BE2C (cell line): ENCODE measurements at regions not wholly inside any gene's neighbourhood (a gene's known extent, or its start where the extent isn't known, plus 50 kb on each side); places are given as distances from the start of the nearest gene placed in this dataset.

Source experiments
- DNase-seq: peaks from one replicate; pipeline ENCODE4 v3.0.0-alpha.2; 2020
- H3K27me3 ChIP-seq: fragments of 250-450 bp; sonication (Bioruptor Pico); 2 replicates; pipeline ENCODE4 v1.5.1; 2020; ENCODE audit warnings: mild to moderate bottlenecking
- H3K36me3 ChIP-seq: fragments of 250-450 bp; sonication (Bioruptor Pico); 2 replicates; pipeline ENCODE4 v1.5.1; 2020; ENCODE audit warnings: mild to moderate bottlenecking
- H3K4me1 ChIP-seq: fragments of 250-450 bp; sonication (Bioruptor Pico); 2 replicates; pipeline ENCODE4 v1.5.1; 2020
- H3K4me3 ChIP-seq: 2 replicates; pipeline ENCODE4 v1.5.1; 2011; ENCODE audit warnings: low read depth, low read length
- H3K9me3 ChIP-seq: fragments of 250-450 bp; sonication (Bioruptor Pico); 2 replicates; pipeline ENCODE4 v1.5.1; 2020
- CTCF ChIP-seq: IDR thresholded peaks from 2 replicates; pipeline ENCODE4 v1.5.1; 2012; ENCODE audit warnings: mild to moderate bottlenecking, low read depth, low read length

DNA sequence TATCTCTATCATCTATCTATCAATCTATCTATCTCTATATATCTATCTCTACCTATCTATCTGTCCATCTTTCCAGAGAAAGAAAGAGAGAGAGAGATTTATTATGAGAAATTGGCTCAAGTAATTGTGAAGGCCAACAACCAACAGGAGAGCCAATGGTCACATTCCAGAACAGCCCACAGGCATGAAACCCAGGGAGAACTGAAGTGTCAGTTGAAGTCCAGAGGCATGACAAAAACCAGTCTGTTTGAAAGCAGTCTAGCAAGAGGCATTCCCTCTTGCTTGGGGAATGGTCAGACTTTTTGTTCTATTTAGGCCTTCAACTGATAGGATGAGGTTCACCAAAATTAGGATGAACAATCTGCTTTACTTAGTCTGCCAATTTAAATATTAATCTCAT, 87.6 kb upstream of the PLCXD3 start:
- TF ChIP-seq CTCF, result no peak
- Histone ChIP-seq H3K36me3 (no peaks in the 10 kb centered on the region), H3K27me3 (no peaks in the 10 kb centered on the region), H3K9me3 (no peaks in the 10 kb centered on the region), H3K4me3 (no peak overlapping the region), H3K4me1 (no peaks in the 10 kb centered on the region)
- no peak for DNase-seq

- DNase-seq, result peak; percentile 5
- no peaks in the 10 kb centered on the region for H3K9me3 ChIP-seq
- no peak for TF ChIP-seq CTCF
- no peaks in the 10 kb centered on the region for H3K27me3 ChIP-seq
- H3K4me1 ChIP-seq, result no peaks in the 10 kb centered on the region
- H3K36me3 ChIP-seq, result no peaks in the 10 kb centered on the region
- H3K4me3 ChIP-seq, result no peak overlapping the region
Observed at GRCh38 chr5:41587668-41588067, 77.3 kb upstream of the PLCXD3 start.

DNA sequence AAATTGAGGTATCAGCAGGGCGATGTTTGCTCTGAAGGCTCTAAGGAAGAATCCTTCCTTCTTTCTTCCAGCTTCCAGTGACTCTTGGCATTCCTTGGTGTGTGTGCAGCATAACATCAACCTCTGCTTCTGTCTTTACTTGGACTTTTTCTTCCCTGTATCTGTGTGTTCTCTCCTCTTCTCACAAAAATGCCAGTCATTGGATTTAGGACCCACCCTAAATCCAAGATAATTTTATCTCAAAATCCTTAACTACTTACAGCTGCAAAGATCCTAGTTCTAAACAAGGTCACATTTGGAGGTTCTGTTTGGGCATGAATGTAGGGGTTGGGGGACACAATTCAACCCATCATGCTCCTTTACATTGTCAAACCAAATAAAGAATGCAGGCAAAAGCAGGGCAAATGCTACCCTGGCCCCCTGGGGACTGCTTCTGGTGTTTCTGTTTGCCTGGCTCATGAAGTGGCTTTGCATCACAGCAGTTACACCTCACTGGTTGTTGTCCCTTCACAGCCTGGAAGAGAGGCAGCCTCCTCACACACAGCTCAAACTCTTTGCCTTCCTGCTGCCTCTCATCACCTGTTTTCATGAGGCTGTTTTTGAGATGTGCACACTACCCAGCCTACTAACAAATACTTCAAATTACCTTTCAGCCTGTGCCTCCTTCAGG, 64.8 kb upstream of the PLCXD3 start:
- no peak for TF ChIP-seq CTCF
- peak; percentile 32 for DNase-seq

DNA sequence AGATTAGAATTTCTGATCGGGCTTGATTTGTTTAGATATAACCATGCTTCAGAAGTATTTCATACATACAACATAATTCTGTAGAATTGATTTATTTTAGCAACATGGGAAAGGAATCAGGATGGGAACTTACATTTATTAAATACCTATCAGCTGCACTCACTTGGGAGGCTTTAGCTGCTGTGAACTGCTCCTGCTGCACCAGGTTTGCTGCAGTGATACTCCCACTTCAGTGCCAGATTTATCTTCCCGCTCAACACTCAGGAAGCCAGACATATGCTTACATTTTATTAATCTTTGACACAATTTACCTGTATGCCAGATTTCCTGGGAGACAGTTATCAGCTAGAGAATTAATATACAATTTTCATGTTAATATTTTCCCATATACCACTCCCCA, 64.0 kb upstream of the PLCXD3 start:
- Histone ChIP-seq H3K9me3 (no peaks in the 10 kb centered on the region), H3K4me1 (no peaks in the 10 kb centered on the region), H3K36me3 (no peaks in the 10 kb centered on the region), H3K4me3 (no peak overlapping the region), H3K27me3 (no peaks in the 10 kb centered on the region)
- no peak for DNase-seq
- TF ChIP-seq CTCF, result no peak

More for the DNA sequence above, 64.8 kb upstream of the PLCXD3 start:
- no peaks in the 10 kb centered on the region for H3K9me3 ChIP-seq
- H3K4me1 ChIP-seq, result no peaks in the 10 kb centered on the region
- H3K4me3 ChIP-seq, result no peak overlapping the region
- no peaks in the 10 kb centered on the region for H3K36me3 ChIP-seq
- no peaks in the 10 kb centered on the region for H3K27me3 ChIP-seq
